ENCODE measurements at regions not wholly inside any gene's neighbourhood (a gene's known extent, or its start where the extent isn't known, plus 50 kb on each side); places are given as distances from the start of the nearest gene placed in this dataset.

DNA sequence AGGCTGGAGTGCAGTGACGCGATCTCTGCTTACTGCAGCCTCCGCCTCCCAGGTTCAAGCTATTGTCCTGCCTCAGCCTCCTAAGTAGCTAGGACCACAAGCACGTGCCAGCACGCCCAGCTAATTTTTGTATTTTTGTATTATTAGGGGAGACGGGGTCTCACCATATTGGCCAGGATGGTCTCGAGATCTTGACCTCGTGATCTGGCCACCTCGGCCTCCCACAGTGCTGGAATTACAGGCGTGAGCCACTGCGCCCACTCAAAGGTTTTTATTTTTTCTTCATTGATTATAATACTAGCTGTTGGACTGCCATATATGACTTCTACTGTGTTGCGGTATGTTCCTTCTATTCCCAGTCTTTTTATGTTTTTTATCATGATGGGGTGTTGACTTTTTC is 569.7 kb upstream of the SLITRK6 start:
- intact Hi-C loops (cut with micrococcal nuclease) (no loop called here), dilution Hi-C loops (cut with MboI; ENCODE audit: extremely low pct_ligation_motif_present, low sequenced_read_pairs) (no loop called here)
- TF ChIP-seq EZH2 (IDR thresholded peaks at IDR 0.05; ENCODE audit: borderline replicate concordance, low read depth, low read length, severe bottlenecking) = no peak
- TF ChIP-seq MYC (IDR thresholded peaks at IDR 0.05; ENCODE audit: low read depth, low read length) = no peak
- no peak for TF ChIP-seq POLR2A (IDR thresholded peaks at IDR 0.05; ENCODE audit: low read depth, low read length)
- FAIRE-seq (no peak), DNase-seq (ENCODE audit: low read depth, low spot score) (no peak)
- Histone ChIP-seq H2AFZ (ENCODE audit: low read depth, low read length) (no peak overlapping the region), H3K9me3 (replicated peaks; ENCODE audit: control insufficient read depth, insufficient read depth, low read length) (peaks cover 6% of the 10 kb centered on the region), H3K79me2 (ENCODE audit: control insufficient read depth, insufficient read depth, low read length) (no peaks in the 10 kb centered on the region), H3K4me2 (ENCODE audit: insufficient read depth, low read length) (no peak overlapping the region), H3K4me3 (replicated peaks in 1 of 3; ENCODE audit: insufficient read depth in 1 of 3, low read depth in 1 of 3, low read length in 3 of 3) (no peak overlapping the region), H3K27me3 (ENCODE audit: control insufficient read depth in 2 of 2, insufficient read depth in 2 of 2, low read length in 2 of 2) (no peaks in the 10 kb centered on the region), H3K36me3 (ENCODE audit: control insufficient read depth in 2 of 2, extremely low read depth in 1 of 2, insufficient read depth in 2 of 2, low read length in 2 of 2) (no peaks in the 10 kb centered on the region), H3K4me1 (ENCODE audit: control insufficient read depth, extremely low read depth, insufficient read depth, low read length) (no peaks in the 10 kb centered on the region), H3K27ac (ENCODE audit: insufficient read depth, low read depth, low read length) (no peak overlapping the region), H3K9ac (replicated peaks; ENCODE audit: extremely low read depth, insufficient read depth, low read length) (no peak overlapping the region), H4K20me1 (replicated peaks; ENCODE audit: control insufficient read depth, extremely low read depth, insufficient read depth, low read length) (no peaks in the 10 kb centered on the region), H3K9me1 (replicated peaks; ENCODE audit: control insufficient read depth, extremely low read depth, insufficient read depth, low read length) (no peaks in the 10 kb centered on the region)
- CTCF ChIA-PET = no interaction called here
- no TSS peak for BruUV-seq (replicated peaks)
- POLR2A ChIA-PET = no interaction called here

DNA sequence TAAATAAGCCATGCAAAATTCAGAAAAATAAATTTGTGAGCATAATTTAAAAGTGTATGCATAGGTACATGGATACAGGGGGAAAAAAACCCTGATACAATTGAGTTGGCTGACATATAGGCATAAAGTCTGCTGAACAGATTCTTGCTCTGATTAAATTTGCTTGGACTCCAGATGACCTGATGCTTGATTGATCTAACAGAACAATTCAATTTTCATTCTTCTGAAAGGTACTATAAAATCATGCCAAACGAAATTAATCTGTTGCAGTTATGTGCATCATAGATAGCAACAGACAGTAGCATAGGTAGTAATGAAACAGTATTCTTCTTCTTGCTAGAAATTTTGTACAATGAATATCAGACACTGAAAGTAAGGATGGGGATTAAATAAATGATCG is 578.2 kb upstream of the SLITRK6 start:
- Histone ChIP-seq H3K4me2 (ENCODE audit: insufficient read depth, low read length) (no peak overlapping the region), H3K9me1 (replicated peaks; ENCODE audit: control insufficient read depth, extremely low read depth, insufficient read depth, low read length) (no peaks in the 10 kb centered on the region), H3K79me2 (ENCODE audit: control insufficient read depth, insufficient read depth, low read length) (no peaks in the 10 kb centered on the region), H3K9ac (replicated peaks; ENCODE audit: extremely low read depth, insufficient read depth, low read length) (no peak overlapping the region), H2AFZ (ENCODE audit: low read depth, low read length) (no peak overlapping the region), H3K27ac (ENCODE audit: insufficient read depth, low read depth, low read length) (no peak overlapping the region), H4K20me1 (replicated peaks; ENCODE audit: control insufficient read depth, extremely low read depth, insufficient read depth, low read length) (no peaks in the 10 kb centered on the region), H3K4me3 (replicated peaks in 1 of 3; ENCODE audit: insufficient read depth in 1 of 3, low read depth in 1 of 3, low read length in 3 of 3) (no peak overlapping the region), H3K9me3 (replicated peaks; ENCODE audit: control insufficient read depth, insufficient read depth, low read length) (peaks cover 5% of the 10 kb centered on the region), H3K4me1 (ENCODE audit: control insufficient read depth, extremely low read depth, insufficient read depth, low read length) (no peaks in the 10 kb centered on the region), H3K27me3 (ENCODE audit: control insufficient read depth in 2 of 2, insufficient read depth in 2 of 2, low read length in 2 of 2) (no peaks in the 10 kb centered on the region), H3K36me3 (ENCODE audit: control insufficient read depth in 2 of 2, extremely low read depth in 1 of 2, insufficient read depth in 2 of 2, low read length in 2 of 2) (no peaks in the 10 kb centered on the region)
- BruUV-seq (replicated peaks) = no TSS peak
- DNase-seq (ENCODE audit: low read depth, low spot score) (no peak), FAIRE-seq (no peak)
- intact Hi-C loops (cut with micrococcal nuclease) (no loop called here), dilution Hi-C loops (cut with MboI; ENCODE audit: extremely low pct_ligation_motif_present, low sequenced_read_pairs) (no loop called here)
- TF ChIP-seq JUN (IDR thresholded peaks at IDR 0.05; ENCODE audit: borderline replicate concordance, insufficient read depth, insufficient read length, low read depth) = no peak
- no peak for TF ChIP-seq MYC (IDR thresholded peaks at IDR 0.05; ENCODE audit: low read depth, low read length)
- TF ChIP-seq POLR2AphosphoS5 (IDR thresholded peaks at IDR 0.05; ENCODE audit: insufficient read depth, low read depth, low read length) = no peak
- no peak for TF ChIP-seq GATA2 (IDR thresholded peaks at IDR 0.05; ENCODE audit: insufficient read depth, insufficient read length, low read depth, low read length)
- no peak for TF ChIP-seq EZH2 (IDR thresholded peaks at IDR 0.05; ENCODE audit: borderline replicate concordance, low read depth, low read length, severe bottlenecking)
- no peak for TF ChIP-seq MAX (IDR thresholded peaks at IDR 0.05; ENCODE audit: insufficient read depth, insufficient read length)
- TF ChIP-seq POLR2A (IDR thresholded peaks at IDR 0.05; ENCODE audit: low read depth, low read length) = no peak
- TF ChIP-seq CTCF (IDR thresholded peaks at IDR 0.05; ENCODE audit: extremely low read depth in 1 of 2, insufficient read depth in 1 of 2, low read depth in 1 of 2, low read length in 2 of 2) = no peak
- TF ChIP-seq FOS (IDR thresholded peaks at IDR 0.05; ENCODE audit: borderline replicate concordance, insufficient read depth, low read length) = no peak
- CTCF ChIA-PET = no interaction called here
- POLR2A ChIA-PET = no interaction called here
